ENCODE measurements at regions not wholly inside any gene's neighbourhood (a gene's known extent, or its start where the extent isn't known, plus 50 kb on each side); places are given as distances from the start of the nearest gene placed in this dataset.

- Histone ChIP-seq H3K9ac (ENCODE audit: low read depth in 1 of 2, low read length in 2 of 2) (no peak overlapping the region), H3K9me3 (ENCODE audit: control insufficient read depth in 2 of 2, low read length in 2 of 2) (no peaks in the 10 kb centered on the region), H3K36me3 (ENCODE audit: control insufficient read depth in 2 of 2, insufficient read depth in 2 of 2, low read length in 2 of 2) (no peaks in the 10 kb centered on the region), H3K27me3 (ENCODE audit: control insufficient read depth in 2 of 2, insufficient read depth in 2 of 2, low read length in 2 of 2) (no peaks in the 10 kb centered on the region), H3K27ac (ENCODE audit: low read depth in 2 of 2, low read length in 2 of 2) (no peak overlapping the region), H3K4me3 (ENCODE audit: low read length in 2 of 2) (no peak overlapping the region), H3K4me1 (ENCODE audit: control insufficient read depth in 2 of 2, insufficient read depth in 2 of 2, low read length in 2 of 2) (no peaks in the 10 kb centered on the region)
Measured at GRCh38 chr19:33941133-33941532, 144.5 kb downstream of the KCTD15 start.

GRCh38 chr19:33946535-33947264 is 150.0 kb downstream of the KCTD15 start:
- Histone ChIP-seq H3K4me3 (ENCODE audit: low read length in 2 of 2) (no peak overlapping the region), H3K4me1 (ENCODE audit: control insufficient read depth in 2 of 2, insufficient read depth in 2 of 2, low read length in 2 of 2) (no peaks in the 10 kb centered on the region), H3K27ac (ENCODE audit: low read depth in 2 of 2, low read length in 2 of 2) (no peak overlapping the region), H3K9me3 (ENCODE audit: control insufficient read depth in 2 of 2, low read length in 2 of 2) (no peaks in the 10 kb centered on the region), H3K27me3 (ENCODE audit: control insufficient read depth in 2 of 2, insufficient read depth in 2 of 2, low read length in 2 of 2) (no peaks in the 10 kb centered on the region), H3K9ac (ENCODE audit: low read depth in 1 of 2, low read length in 2 of 2) (no peak overlapping the region), H3K36me3 (ENCODE audit: control insufficient read depth in 2 of 2, insufficient read depth in 2 of 2, low read length in 2 of 2) (no peaks in the 10 kb centered on the region)

- Histone ChIP-seq H3K36me3 (ENCODE audit: control insufficient read depth in 2 of 2, insufficient read depth in 2 of 2, low read length in 2 of 2) (no peaks in the 10 kb centered on the region), H3K4me3 (ENCODE audit: low read length in 2 of 2) (no peak overlapping the region), H3K9ac (ENCODE audit: low read depth in 1 of 2, low read length in 2 of 2) (no peak overlapping the region), H3K4me1 (ENCODE audit: control insufficient read depth in 2 of 2, insufficient read depth in 2 of 2, low read length in 2 of 2) (no peaks in the 10 kb centered on the region), H3K27me3 (ENCODE audit: control insufficient read depth in 2 of 2, insufficient read depth in 2 of 2, low read length in 2 of 2) (no peaks in the 10 kb centered on the region), H3K9me3 (ENCODE audit: control insufficient read depth in 2 of 2, low read length in 2 of 2) (no peaks in the 10 kb centered on the region), H3K27ac (ENCODE audit: low read depth in 2 of 2, low read length in 2 of 2) (no peak overlapping the region)
Measured at GRCh38 chr19:33947265-33947964, 150.7 kb downstream of the KCTD15 start.

GRCh38 chr19:33948651-33949335 is 152.1 kb downstream of the KCTD15 start:
- H3K4me3 ChIP-seq (ENCODE audit: low read length in 2 of 2) = no peak overlapping the region
- H3K4me1 ChIP-seq (ENCODE audit: control insufficient read depth in 2 of 2, insufficient read depth in 2 of 2, low read length in 2 of 2) = no peaks in the 10 kb centered on the region
- H3K27ac ChIP-seq (ENCODE audit: low read depth in 2 of 2, low read length in 2 of 2) = no peak overlapping the region
- H3K36me3 ChIP-seq (ENCODE audit: control insufficient read depth in 2 of 2, insufficient read depth in 2 of 2, low read length in 2 of 2) = no peaks in the 10 kb centered on the region
- no peak overlapping the region for H3K9ac ChIP-seq (ENCODE audit: low read depth in 1 of 2, low read length in 2 of 2)
- H3K9me3 ChIP-seq (ENCODE audit: control insufficient read depth in 2 of 2, low read length in 2 of 2) = no peaks in the 10 kb centered on the region
- H3K27me3 ChIP-seq (ENCODE audit: control insufficient read depth in 2 of 2, insufficient read depth in 2 of 2, low read length in 2 of 2) = no peaks in the 10 kb centered on the region

GRCh38 chr19:33950091-33950750 is 153.6 kb downstream of the KCTD15 start:
- no peak overlapping the region for H3K9ac ChIP-seq (ENCODE audit: low read depth in 1 of 2, low read length in 2 of 2)
- H3K27me3 ChIP-seq (ENCODE audit: control insufficient read depth in 2 of 2, insufficient read depth in 2 of 2, low read length in 2 of 2) = no peaks in the 10 kb centered on the region
- H3K27ac ChIP-seq (ENCODE audit: low read depth in 2 of 2, low read length in 2 of 2) = no peak overlapping the region
- no peaks in the 10 kb centered on the region for H3K36me3 ChIP-seq (ENCODE audit: control insufficient read depth in 2 of 2, insufficient read depth in 2 of 2, low read length in 2 of 2)
- H3K4me1 ChIP-seq (ENCODE audit: control insufficient read depth in 2 of 2, insufficient read depth in 2 of 2, low read length in 2 of 2) = no peaks in the 10 kb centered on the region
- H3K9me3 ChIP-seq (ENCODE audit: control insufficient read depth in 2 of 2, low read length in 2 of 2) = no peaks in the 10 kb centered on the region
- no peak overlapping the region for H3K4me3 ChIP-seq (ENCODE audit: low read length in 2 of 2)

- Histone ChIP-seq H3K4me1 (ENCODE audit: control insufficient read depth in 2 of 2, insufficient read depth in 2 of 2, low read length in 2 of 2) (no peaks in the 10 kb centered on the region), H3K4me3 (ENCODE audit: low read length in 2 of 2) (no peak overlapping the region), H3K9me3 (ENCODE audit: control insufficient read depth in 2 of 2, low read length in 2 of 2) (no peaks in the 10 kb centered on the region), H3K27me3 (ENCODE audit: control insufficient read depth in 2 of 2, insufficient read depth in 2 of 2, low read length in 2 of 2) (no peaks in the 10 kb centered on the region), H3K9ac (ENCODE audit: low read depth in 1 of 2, low read length in 2 of 2) (no peak overlapping the region), H3K27ac (ENCODE audit: low read depth in 2 of 2, low read length in 2 of 2) (no peak overlapping the region), H3K36me3 (ENCODE audit: control insufficient read depth in 2 of 2, insufficient read depth in 2 of 2, low read length in 2 of 2) (no peaks in the 10 kb centered on the region)
Measured at GRCh38 chr19:33953023-33953422, 156.4 kb downstream of the KCTD15 start.

GRCh38 chr19:33953592-33953991 is 156.9 kb downstream of the KCTD15 start:
- Histone ChIP-seq H3K9me3 (ENCODE audit: control insufficient read depth in 2 of 2, low read length in 2 of 2) (no peaks in the 10 kb centered on the region), H3K27me3 (ENCODE audit: control insufficient read depth in 2 of 2, insufficient read depth in 2 of 2, low read length in 2 of 2) (no peaks in the 10 kb centered on the region)

GRCh38 chr19:33954686-33955085 is 158.0 kb downstream of the KCTD15 start:
- H3K27ac ChIP-seq (ENCODE audit: low read depth in 2 of 2, low read length in 2 of 2) = no peak overlapping the region
- H3K9ac ChIP-seq (ENCODE audit: low read depth in 1 of 2, low read length in 2 of 2) = no peak overlapping the region
- H3K27me3 ChIP-seq (ENCODE audit: control insufficient read depth in 2 of 2, insufficient read depth in 2 of 2, low read length in 2 of 2) = no peaks in the 10 kb centered on the region
- H3K9me3 ChIP-seq (ENCODE audit: control insufficient read depth in 2 of 2, low read length in 2 of 2) = no peaks in the 10 kb centered on the region
- H3K4me3 ChIP-seq (ENCODE audit: low read length in 2 of 2) = no peak overlapping the region
- H3K4me1 ChIP-seq (ENCODE audit: control insufficient read depth in 2 of 2, insufficient read depth in 2 of 2, low read length in 2 of 2) = no peaks in the 10 kb centered on the region
- no peaks in the 10 kb centered on the region for H3K36me3 ChIP-seq (ENCODE audit: control insufficient read depth in 2 of 2, insufficient read depth in 2 of 2, low read length in 2 of 2)

More at GRCh38 chr19:33953592-33953991, 156.9 kb downstream of the KCTD15 start:
- H3K9ac ChIP-seq (ENCODE audit: low read depth in 1 of 2, low read length in 2 of 2) = no peak overlapping the region
- no peak overlapping the region for H3K27ac ChIP-seq (ENCODE audit: low read depth in 2 of 2, low read length in 2 of 2)
- H3K36me3 ChIP-seq (ENCODE audit: control insufficient read depth in 2 of 2, insufficient read depth in 2 of 2, low read length in 2 of 2) = no peaks in the 10 kb centered on the region
- H3K4me1 ChIP-seq (ENCODE audit: control insufficient read depth in 2 of 2, insufficient read depth in 2 of 2, low read length in 2 of 2) = no peaks in the 10 kb centered on the region
- no peak overlapping the region for H3K4me3 ChIP-seq (ENCODE audit: low read length in 2 of 2)

- Histone ChIP-seq H3K9me3 (ENCODE audit: control insufficient read depth in 2 of 2, low read length in 2 of 2) (no peaks in the 10 kb centered on the region), H3K4me3 (ENCODE audit: low read length in 2 of 2) (no peak overlapping the region), H3K9ac (ENCODE audit: low read depth in 1 of 2, low read length in 2 of 2) (no peak overlapping the region), H3K27ac (ENCODE audit: low read depth in 2 of 2, low read length in 2 of 2) (no peak overlapping the region), H3K36me3 (ENCODE audit: control insufficient read depth in 2 of 2, insufficient read depth in 2 of 2, low read length in 2 of 2) (no peaks in the 10 kb centered on the region), H3K4me1 (ENCODE audit: control insufficient read depth in 2 of 2, insufficient read depth in 2 of 2, low read length in 2 of 2) (no peaks in the 10 kb centered on the region), H3K27me3 (ENCODE audit: control insufficient read depth in 2 of 2, insufficient read depth in 2 of 2, low read length in 2 of 2) (no peaks in the 10 kb centered on the region)
Measured at GRCh38 chr19:33956941-33957340, 160.3 kb downstream of the KCTD15 start.

- H3K27ac ChIP-seq (ENCODE audit: low read depth in 2 of 2, low read length in 2 of 2) = no peak overlapping the region
- H3K27me3 ChIP-seq (ENCODE audit: control insufficient read depth in 2 of 2, insufficient read depth in 2 of 2, low read length in 2 of 2) = no peaks in the 10 kb centered on the region
- no peak overlapping the region for H3K9ac ChIP-seq (ENCODE audit: low read depth in 1 of 2, low read length in 2 of 2)
- H3K36me3 ChIP-seq (ENCODE audit: control insufficient read depth in 2 of 2, insufficient read depth in 2 of 2, low read length in 2 of 2) = no peaks in the 10 kb centered on the region
- no peaks in the 10 kb centered on the region for H3K9me3 ChIP-seq (ENCODE audit: control insufficient read depth in 2 of 2, low read length in 2 of 2)
- H3K4me3 ChIP-seq (ENCODE audit: low read length in 2 of 2) = no peak overlapping the region
- H3K4me1 ChIP-seq (ENCODE audit: control insufficient read depth in 2 of 2, insufficient read depth in 2 of 2, low read length in 2 of 2) = no peaks in the 10 kb centered on the region
Measured at GRCh38 chr19:33957804-33958203, 161.1 kb downstream of the KCTD15 start.
